AG09309 (cell line): ENCODE measurements at regions not wholly inside any gene's neighbourhood (a gene's known extent, or its start where the extent isn't known, plus 50 kb on each side); places are given as distances from the start of the nearest gene placed in this dataset.

Source experiments
- DNase-seq: peaks from one replicate; pipeline ENCODE4 v3.0.0-alpha.2; 2010; ENCODE audit warnings: low read depth
- H3K4me3 ChIP-seq: 2 replicates; pipeline ENCODE4 v1.5.1; 2011; ENCODE audit warnings: mild to moderate bottlenecking, low read depth, low read length, moderate library complexity; ENCODE audit not compliant: control insufficient read depth
- TF ChIP-seq, protein P1 (sequence below): IDR thresholded peaks from 2 replicates; pipeline ENCODE4 v1.5.1; 2011; ENCODE audit warnings: mild to moderate bottlenecking, low read depth, low read length, inconsistent platforms; ENCODE audit not compliant: insufficient read depth, control insufficient read depth; ENCODE audit errors: missing control alignments

DNA sequence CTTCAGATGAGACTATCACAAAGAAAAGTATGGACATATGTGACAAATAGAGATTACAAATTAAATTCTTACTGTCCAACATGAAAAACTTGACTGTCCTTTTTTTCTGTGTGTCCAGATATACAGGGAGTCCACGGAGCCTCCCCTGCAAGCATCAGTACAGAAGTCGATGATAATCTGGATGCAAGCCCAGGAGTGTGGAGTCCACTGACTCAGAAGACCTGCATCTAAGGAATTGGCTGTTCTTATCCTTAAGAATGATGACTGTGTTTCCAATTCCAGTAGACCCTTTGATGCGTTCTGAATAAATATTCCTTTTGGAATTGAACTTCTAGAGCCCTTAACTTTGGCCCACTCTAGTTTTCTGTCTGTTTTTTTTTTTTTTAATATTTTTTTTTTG lies 56.7 kb upstream of the TAF11L2 start:
- no peak overlapping the region for H3K4me3 ChIP-seq
- TF ChIP-seq, protein P1, sequence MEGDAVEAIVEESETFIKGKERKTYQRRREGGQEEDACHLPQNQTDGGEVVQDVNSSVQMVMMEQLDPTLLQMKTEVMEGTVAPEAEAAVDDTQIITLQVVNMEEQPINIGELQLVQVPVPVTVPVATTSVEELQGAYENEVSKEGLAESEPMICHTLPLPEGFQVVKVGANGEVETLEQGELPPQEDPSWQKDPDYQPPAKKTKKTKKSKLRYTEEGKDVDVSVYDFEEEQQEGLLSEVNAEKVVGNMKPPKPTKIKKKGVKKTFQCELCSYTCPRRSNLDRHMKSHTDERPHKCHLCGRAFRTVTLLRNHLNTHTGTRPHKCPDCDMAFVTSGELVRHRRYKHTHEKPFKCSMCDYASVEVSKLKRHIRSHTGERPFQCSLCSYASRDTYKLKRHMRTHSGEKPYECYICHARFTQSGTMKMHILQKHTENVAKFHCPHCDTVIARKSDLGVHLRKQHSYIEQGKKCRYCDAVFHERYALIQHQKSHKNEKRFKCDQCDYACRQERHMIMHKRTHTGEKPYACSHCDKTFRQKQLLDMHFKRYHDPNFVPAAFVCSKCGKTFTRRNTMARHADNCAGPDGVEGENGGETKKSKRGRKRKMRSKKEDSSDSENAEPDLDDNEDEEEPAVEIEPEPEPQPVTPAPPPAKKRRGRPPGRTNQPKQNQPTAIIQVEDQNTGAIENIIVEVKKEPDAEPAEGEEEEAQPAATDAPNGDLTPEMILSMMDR, result no peak
- DNase-seq, result peak; percentile 72

DNA sequence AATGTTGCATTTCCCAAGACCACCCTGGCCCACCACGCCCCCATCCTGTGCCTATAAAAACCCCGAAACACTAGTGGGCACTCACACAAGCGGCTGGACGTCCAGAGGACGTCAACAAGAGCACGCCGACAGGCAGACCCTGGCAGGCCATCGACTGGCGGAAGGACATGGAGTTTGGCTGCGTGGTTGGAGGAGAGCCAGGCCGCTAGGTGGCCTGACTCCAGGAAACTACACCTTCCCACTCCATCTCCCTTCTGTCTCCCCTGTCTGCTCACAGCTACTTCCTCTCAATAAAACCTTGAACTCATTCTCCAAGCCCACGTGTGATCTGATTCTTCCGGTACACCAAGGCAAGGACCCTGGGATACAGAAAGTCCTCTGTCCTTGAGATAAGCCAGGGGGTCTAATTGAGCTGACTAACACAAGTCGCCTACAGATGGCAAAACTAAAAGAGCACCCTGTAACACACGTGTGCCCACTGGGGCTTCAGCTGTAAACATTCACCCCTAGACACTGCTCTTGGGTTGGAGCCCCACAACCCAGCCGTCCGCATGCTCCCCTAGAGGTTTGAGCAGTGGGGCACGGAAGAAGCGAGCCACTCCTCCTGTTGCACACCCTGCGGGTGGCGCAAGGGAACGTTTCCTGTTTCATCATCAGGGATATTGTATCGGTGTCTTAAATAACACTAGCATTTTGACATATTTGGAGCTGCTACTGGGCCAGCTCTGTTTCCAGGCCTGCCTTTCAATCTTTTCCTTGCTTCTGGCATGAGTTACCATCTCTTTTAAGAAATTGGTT lies 54.5 kb upstream of the TAF11L2 start:
- TF ChIP-seq, protein P1, result no peak
- DNase-seq, result no peak
- H3K4me3 ChIP-seq, result no peak overlapping the region

DNA sequence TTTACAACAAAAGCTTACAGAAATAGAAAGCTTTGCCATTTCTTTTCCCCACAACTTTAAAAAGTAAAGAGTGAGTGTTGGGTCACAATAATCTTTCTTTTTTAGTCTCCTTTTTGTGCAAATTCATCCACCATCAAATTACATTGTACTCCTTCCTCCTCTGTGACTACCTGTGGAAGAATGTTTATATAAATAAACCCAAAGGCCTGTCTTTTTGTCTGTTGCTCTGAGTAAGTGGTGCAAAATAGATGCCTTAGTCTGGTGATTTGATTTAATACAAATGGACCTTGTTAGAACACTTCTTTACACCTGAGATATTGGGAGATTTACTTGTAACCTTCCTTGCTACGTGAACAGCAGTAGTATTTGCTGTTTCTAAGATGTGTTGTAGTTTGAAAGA lies 53.5 kb upstream of the TAF11L2 start:
- no peak overlapping the region for H3K4me3 ChIP-seq
- TF ChIP-seq, protein P1, result no peak
- no peak for DNase-seq

DNA sequence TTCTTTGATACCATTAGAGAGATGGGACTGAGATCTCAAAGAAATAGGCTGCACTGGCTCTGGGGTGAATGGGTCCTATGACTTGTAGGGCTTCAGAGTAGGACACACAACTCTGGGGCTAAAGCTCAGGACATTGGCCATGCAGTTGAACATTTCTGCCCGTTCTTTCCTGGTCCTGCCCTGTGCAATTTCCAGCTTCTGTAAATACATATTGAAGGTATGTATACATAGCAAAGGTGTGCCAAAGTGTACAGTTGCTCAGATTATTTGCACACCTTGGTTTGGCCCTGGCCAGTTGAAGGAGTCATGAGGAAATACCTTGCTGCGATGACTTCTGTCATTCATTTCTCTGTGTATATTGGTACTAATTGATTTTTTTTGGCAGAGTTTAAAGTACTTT lies 52.8 kb upstream of the TAF11L2 start:
- TF ChIP-seq, protein P1, result no peak
- H3K4me3 ChIP-seq, result no peak overlapping the region
- DNase-seq, result no peak
